Activated naive CD4-positive, alpha-beta T cell treated with anti-CD3 and anti-CD28 coated beads for 36 hours (primary cell): ENCODE measurements at regions not wholly inside any gene's neighbourhood (a gene's known extent, or its start where the extent isn't known, plus 50 kb on each side); places are given as distances from the start of the nearest gene placed in this dataset.

Source experiments
- CTCF ChIA-PET: fragments of 350-600 bp; sonication (Branson Sonifier 250); formaldehyde crosslinking; loops from one replicate; lab custom pipeline; 2021; ENCODE audit warnings: antibody characterized with exemption; lab: Charles Lee
- DNase-seq: peaks from one replicate; pipeline ENCODE4 v3.0.0-alpha.2; 2020
- H3K27ac Mint-ChIP-seq: one replicate; pipeline ENCODE4 v1.8.0; 2021; ENCODE audit warnings: mild to moderate bottlenecking, mixed read lengths
- H3K27me3 Mint-ChIP-seq: one replicate; pipeline ENCODE4 v1.8.0; 2021; ENCODE audit warnings: low read depth, mixed read lengths
- H3K36me3 Mint-ChIP-seq: one replicate; pipeline ENCODE4 v1.8.0; 2021; ENCODE audit warnings: low read depth, mixed read lengths
- H3K4me1 Mint-ChIP-seq: one replicate; pipeline ENCODE4 v1.8.0; 2021; ENCODE audit warnings: low read depth, mixed read lengths
- H3K4me3 Mint-ChIP-seq: one replicate; pipeline ENCODE4 v1.8.0; 2021; ENCODE audit warnings: mild to moderate bottlenecking, moderate library complexity, mixed read lengths
- H3K9me3 Mint-ChIP-seq: one replicate; pipeline ENCODE4 v1.8.0; 2021; ENCODE audit warnings: mixed read lengths
- intact Hi-C: fragments of 100-400 bp; cut with micrococcal nuclease; formaldehyde crosslinking; loops from one replicate; pipeline ENCODE4 v1.15.1; 2023

DNA sequence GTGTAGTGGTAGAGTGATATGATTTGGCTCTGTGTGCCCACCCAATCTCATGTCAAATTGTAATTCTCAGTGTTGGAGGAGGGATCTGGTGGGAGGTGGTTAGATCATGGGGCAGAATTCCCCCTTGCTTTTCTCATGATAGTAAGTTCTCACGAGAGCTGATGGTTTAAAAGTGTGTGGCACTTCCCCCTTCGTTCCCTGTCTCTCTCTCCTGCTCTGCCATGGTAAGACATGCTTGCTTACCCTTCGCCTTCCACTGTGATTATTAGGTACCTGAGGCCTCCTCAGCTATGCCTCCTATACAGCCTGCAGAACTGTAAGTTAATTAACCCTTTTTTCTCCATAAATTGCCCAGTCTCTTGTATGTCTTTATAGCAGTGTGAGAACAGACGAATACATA is 115.7 kb upstream of the FUT8 start:
- no peaks in the 10 kb centered on the region for H3K27me3 Mint-ChIP-seq
- no peaks in the 10 kb centered on the region for H3K36me3 Mint-ChIP-seq
- CTCF ChIA-PET = no interaction called here
- no peak overlapping the region for H3K27ac Mint-ChIP-seq
- DNase-seq = no peak
- H3K4me1 Mint-ChIP-seq = peaks cover 35% of the 10 kb centered on the region
- intact Hi-C loops = no loop called here
- no peaks in the 10 kb centered on the region for H3K9me3 Mint-ChIP-seq
- H3K4me3 Mint-ChIP-seq = no peak overlapping the region

GRCh38 chr14:65297744-65298143 is 114.8 kb upstream of the FUT8 start:
- H3K4me1 Mint-ChIP-seq = peaks cover 39% of the 10 kb centered on the region
- no peaks in the 10 kb centered on the region for H3K9me3 Mint-ChIP-seq
- no peak overlapping the region for H3K27ac Mint-ChIP-seq
- no peaks in the 10 kb centered on the region for H3K36me3 Mint-ChIP-seq
- CTCF ChIA-PET = no interaction called here
- H3K4me3 Mint-ChIP-seq = no peak overlapping the region
- intact Hi-C loops = no loop called here
- no peaks in the 10 kb centered on the region for H3K27me3 Mint-ChIP-seq
- DNase-seq = no peak

DNA sequence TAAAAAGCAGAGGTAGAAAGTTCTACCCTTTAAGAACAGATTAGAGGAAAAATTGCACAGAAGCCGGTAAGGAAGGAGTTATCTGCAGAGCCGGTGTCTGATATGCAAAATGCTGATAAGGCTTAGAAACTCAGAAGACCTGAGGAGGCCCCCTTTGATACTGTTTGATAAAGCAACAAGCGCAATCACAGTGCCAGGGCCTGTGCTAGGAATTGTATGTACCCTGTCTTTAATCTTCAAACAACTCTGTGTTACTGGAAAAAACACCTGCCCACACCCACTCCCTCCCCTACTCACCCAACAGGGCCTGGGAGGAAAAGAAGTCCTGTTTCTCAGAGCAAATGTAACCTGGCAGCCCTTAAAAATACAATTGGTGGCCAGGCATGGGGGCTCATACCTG is 112.7 kb upstream of the FUT8 start:
- no peaks in the 10 kb centered on the region for H3K27me3 Mint-ChIP-seq
- H3K27ac Mint-ChIP-seq = peak overlapping the region; percentile 30
- peak overlapping the region; percentile 32 for H3K4me3 Mint-ChIP-seq
- DNase-seq = peak; percentile 43
- H3K9me3 Mint-ChIP-seq = no peaks in the 10 kb centered on the region
- intact Hi-C loops = loop anchor here (5.0 to 10.0 kb wide), 2 partner anchors 198 to 1435 kb away; partner anchors contain the start of gene MAX
- CTCF ChIA-PET = interaction anchor here (1.1 kb wide), 1 partner anchor 9 kb away, joined by 3 read pairs; no protein-coding TSS in a partner anchor
- H3K4me1 Mint-ChIP-seq = peaks cover 59% of the 10 kb centered on the region
- H3K36me3 Mint-ChIP-seq = no peaks in the 10 kb centered on the region

DNA sequence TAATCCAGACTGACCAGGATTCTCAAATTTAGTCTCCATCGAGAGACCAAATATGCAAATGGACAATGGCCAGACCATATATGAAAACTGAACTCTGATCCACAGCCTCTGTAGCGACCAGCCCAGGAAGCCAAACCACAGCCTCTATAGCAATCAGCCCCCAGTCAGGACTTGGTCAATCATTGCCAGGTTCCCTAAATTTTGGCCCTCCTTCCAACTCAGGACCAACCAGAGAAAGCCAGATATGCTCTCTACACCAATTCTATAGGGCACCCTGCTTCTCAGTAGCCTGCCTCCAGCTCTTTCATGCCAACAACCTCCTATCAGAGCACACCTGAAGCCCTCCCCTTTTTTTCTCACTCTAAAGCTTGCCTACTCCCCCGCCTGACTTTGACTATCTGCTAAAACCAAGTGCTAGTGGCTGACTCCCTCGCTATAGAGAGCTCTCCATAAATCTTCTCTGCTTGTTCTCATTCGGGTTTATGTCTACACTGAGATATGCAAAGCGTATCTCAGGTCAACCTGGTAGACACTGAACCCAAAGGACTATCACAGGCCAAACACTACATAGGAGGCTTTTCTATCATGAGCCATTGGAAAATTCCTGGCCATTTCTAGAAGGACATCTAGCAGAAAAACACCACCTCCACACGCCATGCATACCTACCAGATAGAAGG is 110.5 kb upstream of the FUT8 start:
- Mint-ChIP-seq H3K27ac (peak overlapping the region; percentile 95), H3K27me3 (no peaks in the 10 kb centered on the region), H3K4me1 (peaks cover 63% of the 10 kb centered on the region), H3K36me3 (no peaks in the 10 kb centered on the region), H3K9me3 (no peaks in the 10 kb centered on the region), H3K4me3 (peak overlapping the region; percentile 23)
- DNase-seq = peak; percentile 33
- intact Hi-C loops = loop anchor here (5.0 to 10.0 kb wide), 2 partner anchors 200 to 1437 kb away; partner anchors contain the start of gene MAX
- CTCF ChIA-PET = interaction anchor here (0.6 to 2.2 kb wide), 2 partner anchors 15 to 59 kb away, joined by 3 to 8 read pairs; no protein-coding TSS in a partner anchor

GRCh38 chr14:65302571-65303189 is 109.8 kb upstream of the FUT8 start:
- H3K27me3 Mint-ChIP-seq = no peaks in the 10 kb centered on the region
- peak overlapping the region; percentile 95 for H3K27ac Mint-ChIP-seq
- no peaks in the 10 kb centered on the region for H3K9me3 Mint-ChIP-seq
- CTCF ChIA-PET = interaction anchor here (1.6 to 2.2 kb wide), 2 partner anchors 15 to 109 kb away, joined by 6 to 8 read pairs; no protein-coding TSS in a partner anchor
- no peaks in the 10 kb centered on the region for H3K36me3 Mint-ChIP-seq
- H3K4me3 Mint-ChIP-seq = peak overlapping the region; percentile 23
- intact Hi-C loops = loop anchor here (1.0 to 10.0 kb wide), 7 partner anchors 15 to 1438 kb away; partner anchors contain the start of genes FUT8 and MAX
- peaks cover 61% of the 10 kb centered on the region for H3K4me1 Mint-ChIP-seq
- peak; percentile 82 for DNase-seq

- Mint-ChIP-seq H3K9me3 (no peaks in the 10 kb centered on the region), H3K4me3 (no peak overlapping the region), H3K27me3 (no peaks in the 10 kb centered on the region), H3K27ac (peak overlapping the region; percentile 95), H3K4me1 (peaks cover 56% of the 10 kb centered on the region), H3K36me3 (no peaks in the 10 kb centered on the region)
- intact Hi-C loops = loop anchor here (1.0 to 10.0 kb wide), 7 partner anchors 16 to 1439 kb away; partner anchors contain the start of genes FUT8 and MAX
- DNase-seq = peak; percentile 71
- CTCF ChIA-PET = interaction anchor here (1.6 kb wide), 1 partner anchor 108 kb away, joined by 6 read pairs; no protein-coding TSS in a partner anchor
Observed at GRCh38 chr14:65303190-65303898, 109.2 kb upstream of the FUT8 start.

GRCh38 chr14:65303899-65304222 is 108.7 kb upstream of the FUT8 start:
- no peak for DNase-seq
- Mint-ChIP-seq H3K4me3 (no peak overlapping the region), H3K27ac (peak overlapping the region; percentile 95), H3K4me1 (peaks cover 56% of the 10 kb centered on the region), H3K36me3 (no peaks in the 10 kb centered on the region), H3K9me3 (no peaks in the 10 kb centered on the region), H3K27me3 (no peaks in the 10 kb centered on the region)
- intact Hi-C loops = loop anchor here (1.0 to 10.0 kb wide), 7 partner anchors 17 to 1439 kb away; partner anchors contain the start of genes FUT8 and MAX
- CTCF ChIA-PET = interaction anchor here (1.6 kb wide), 1 partner anchor 108 kb away, joined by 6 read pairs; no protein-coding TSS in a partner anchor

GRCh38 chr14:65304239-65304638 is 108.3 kb upstream of the FUT8 start:
- CTCF ChIA-PET = interaction anchor here (1.6 kb wide), 1 partner anchor 107 kb away, joined by 6 read pairs; no protein-coding TSS in a partner anchor
- Mint-ChIP-seq H3K36me3 (no peaks in the 10 kb centered on the region), H3K9me3 (no peaks in the 10 kb centered on the region), H3K4me1 (peaks cover 56% of the 10 kb centered on the region), H3K27me3 (no peaks in the 10 kb centered on the region), H3K27ac (peak overlapping the region; percentile 95), H3K4me3 (no peak overlapping the region)
- peak; percentile 27 for DNase-seq
- intact Hi-C loops = loop anchor here (5.0 to 10.0 kb wide), 2 partner anchors 202 to 1439 kb away; partner anchors contain the start of gene MAX

DNA sequence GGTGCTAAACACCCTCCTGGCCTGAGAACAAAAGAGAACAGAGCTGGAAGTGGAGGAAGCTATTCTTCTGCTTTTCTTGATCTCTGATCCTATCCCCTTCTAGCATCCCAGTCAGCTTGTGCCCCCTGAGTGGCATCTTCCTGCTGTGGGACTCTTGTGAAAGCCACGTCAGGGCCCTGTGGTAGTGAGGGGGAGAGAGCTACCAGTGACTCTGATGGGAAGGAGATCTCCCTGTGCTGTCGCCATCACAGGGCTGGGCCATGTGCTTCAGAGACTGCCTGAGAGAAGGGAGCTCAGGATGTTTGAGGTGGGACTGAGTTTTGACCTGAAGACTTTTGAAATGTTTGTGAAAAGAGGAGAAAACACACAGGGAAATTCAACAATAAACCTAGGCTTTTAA is 107.6 kb upstream of the FUT8 start:
- peaks cover 49% of the 10 kb centered on the region for H3K4me1 Mint-ChIP-seq
- H3K36me3 Mint-ChIP-seq = no peaks in the 10 kb centered on the region
- peak overlapping the region; percentile 95 for H3K27ac Mint-ChIP-seq
- CTCF ChIA-PET = interaction anchor here (0.6 to 1.0 kb wide), 4 partner anchors 11 to 141 kb away, joined by 3 to 6 read pairs (median 3); no protein-coding TSS in a partner anchor
- H3K27me3 Mint-ChIP-seq = no peaks in the 10 kb centered on the region
- intact Hi-C loops = loop anchor here (5.0 to 10.0 kb wide), 2 partner anchors 203 to 1440 kb away; partner anchors contain the start of gene MAX
- H3K4me3 Mint-ChIP-seq = no peak overlapping the region
- peak; percentile 35 for DNase-seq
- no peaks in the 10 kb centered on the region for H3K9me3 Mint-ChIP-seq

GRCh38 chr14:65308536-65308935 is 104.0 kb upstream of the FUT8 start:
- Mint-ChIP-seq H3K9me3 (no peaks in the 10 kb centered on the region), H3K4me1 (peaks cover 19% of the 10 kb centered on the region), H3K27ac (no peak overlapping the region), H3K36me3 (no peaks in the 10 kb centered on the region), H3K4me3 (no peak overlapping the region), H3K27me3 (no peaks in the 10 kb centered on the region)
- DNase-seq = no peak
- intact Hi-C loops = loop anchor here (10.0 kb wide), 1 partner anchor 1444 kb away; no protein-coding TSS in a partner anchor
- CTCF ChIA-PET = interaction anchor here (1.1 kb wide), 1 partner anchor 51 kb away, joined by 3 read pairs; no protein-coding TSS in a partner anchor

DNA sequence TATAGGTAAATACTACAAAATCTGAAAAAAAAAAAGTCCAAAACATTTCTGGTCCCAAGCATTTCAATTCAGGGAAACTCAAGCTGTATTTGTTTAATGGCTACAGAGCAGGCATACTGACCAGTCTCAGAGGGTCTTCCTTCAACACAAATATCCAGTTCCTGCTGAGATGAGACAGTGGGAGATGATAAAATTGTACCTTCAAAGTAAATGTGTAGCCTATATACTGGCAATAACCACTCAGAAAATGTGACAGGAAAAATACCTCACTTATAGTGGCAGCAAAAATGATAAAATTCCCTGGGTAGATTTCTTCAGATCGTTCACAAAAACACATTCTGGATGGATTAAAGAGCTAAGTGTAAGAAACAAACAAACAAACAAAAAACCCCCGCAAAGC is 102.0 kb upstream of the FUT8 start:
- intact Hi-C loops = no loop called here
- CTCF ChIA-PET = interaction anchor here (0.6 kb wide), 1 partner anchor 40 kb away, joined by 4 read pairs; no protein-coding TSS in a partner anchor
- Mint-ChIP-seq H3K27me3 (no peaks in the 10 kb centered on the region), H3K4me3 (no peak overlapping the region), H3K4me1 (peaks cover 8% of the 10 kb centered on the region), H3K9me3 (no peaks in the 10 kb centered on the region), H3K36me3 (no peaks in the 10 kb centered on the region), H3K27ac (no peak overlapping the region)
- no peak for DNase-seq
